ENCODE measurements at regions not wholly inside any gene's neighbourhood (a gene's known extent, or its start where the extent isn't known, plus 50 kb on each side); places are given as distances from the start of the nearest gene placed in this dataset.

DNA sequence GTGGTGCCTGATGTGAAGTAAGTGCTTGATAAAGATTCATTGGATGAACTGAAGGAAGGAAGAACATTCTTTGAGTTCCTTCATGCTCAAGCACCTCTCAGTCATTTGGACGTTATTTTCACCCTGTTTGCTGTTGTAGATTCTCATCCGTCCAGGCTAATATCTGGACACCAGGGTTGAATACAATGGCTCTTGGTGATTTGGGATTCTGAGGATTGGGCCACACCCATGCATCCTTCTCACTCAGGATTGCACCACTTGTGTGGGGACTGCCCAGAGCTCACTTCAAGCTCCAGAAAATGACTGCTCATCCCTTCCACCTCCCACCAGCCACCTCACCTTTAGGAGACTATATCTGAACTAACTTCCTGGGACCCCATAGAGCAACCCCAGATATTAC is 117.1 kb upstream of the IPO9 start:
- DNase-seq: no peak

GRCh38 chr1:201712387-201713085 is 116.4 kb upstream of the IPO9 start:
- DNase-seq: no peak

GRCh38 chr1:201713086-201713810 is 115.7 kb upstream of the IPO9 start:
- no peak for DNase-seq

DNA sequence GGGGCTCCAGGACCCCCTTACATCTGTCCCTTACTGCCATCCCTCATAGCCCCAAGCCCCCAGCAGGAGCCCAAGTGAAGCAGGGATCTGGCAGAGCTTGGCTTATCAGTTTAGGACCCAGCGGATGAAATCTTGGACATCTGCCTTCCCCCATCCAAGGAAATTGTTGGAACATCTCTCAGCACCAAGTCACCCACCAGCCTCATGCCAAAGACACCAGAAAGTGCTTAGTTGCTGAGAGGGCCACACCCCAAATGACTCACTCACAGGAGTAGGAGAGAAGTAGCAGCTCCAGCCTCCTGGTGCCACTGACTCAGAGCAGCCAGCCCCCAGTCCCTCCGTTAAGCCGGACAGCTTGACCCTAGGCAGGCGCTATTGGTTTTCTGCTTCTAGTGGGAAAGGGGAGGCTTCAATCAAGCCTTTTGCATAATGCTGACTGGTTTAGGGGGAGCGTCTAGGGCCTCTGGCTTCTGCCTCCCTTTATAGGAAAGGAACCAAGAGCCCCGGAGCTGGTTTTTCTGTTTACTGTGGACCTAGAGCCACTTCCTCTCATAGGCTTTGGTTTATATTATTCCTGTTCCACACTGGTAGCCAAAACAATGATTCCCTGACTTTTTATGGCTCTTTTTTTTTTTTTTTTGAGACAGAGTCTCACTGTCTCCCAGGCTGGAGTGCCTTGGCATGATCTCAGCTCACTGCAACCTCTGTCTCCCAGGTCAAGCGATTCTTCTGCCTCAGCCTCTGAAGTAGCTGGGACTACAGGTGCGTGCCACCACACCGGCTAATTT is 114.2 kb upstream of the IPO9 start:
- no peak for DNase-seq

DNA sequence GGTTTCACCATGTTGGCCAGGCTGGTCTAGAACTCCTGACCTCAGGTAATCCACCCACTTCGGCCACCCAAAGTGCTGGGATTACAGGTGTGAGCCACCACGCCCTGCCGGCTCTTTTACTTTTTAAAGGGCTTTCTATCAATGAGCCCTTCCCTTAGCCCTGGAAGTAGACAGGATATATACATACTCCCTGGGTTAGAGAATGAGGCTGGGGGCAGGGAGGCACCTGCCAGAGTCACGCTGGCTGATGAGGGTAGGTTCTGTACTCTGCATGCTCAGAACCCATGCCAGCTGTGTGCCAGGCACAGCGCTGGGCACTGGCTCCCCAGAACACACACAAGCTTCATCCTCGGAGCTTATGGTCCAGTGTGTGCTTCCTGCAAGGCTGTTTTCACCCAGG is 113.6 kb upstream of the IPO9 start:
- DNase-seq: no peak

- DNase-seq: no peak
These were observed 112.9 kb upstream of the IPO9 start for GRCh38 chr1:201715801-201716741.

DNA sequence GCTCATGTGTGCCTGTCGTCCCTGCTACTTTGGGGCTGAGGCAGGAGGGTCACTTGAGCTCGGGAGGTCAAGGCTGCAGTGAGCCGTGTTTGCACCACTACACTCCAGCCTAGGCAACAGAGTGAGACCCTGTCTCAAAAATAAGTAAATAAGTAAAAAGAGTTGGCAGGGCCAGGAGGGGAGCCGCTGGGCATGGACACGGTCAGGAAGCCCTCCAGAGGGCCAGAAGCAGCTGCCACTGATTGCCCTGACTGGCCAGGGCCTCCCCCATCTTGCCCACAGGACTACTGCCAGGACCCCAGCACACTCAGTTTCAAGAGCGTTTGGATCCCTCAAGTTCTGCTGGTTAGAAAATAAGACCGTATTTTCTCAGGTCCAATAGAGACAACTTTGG is 112.2 kb upstream of the IPO9 start:
- DNase-seq: no peak

DNA sequence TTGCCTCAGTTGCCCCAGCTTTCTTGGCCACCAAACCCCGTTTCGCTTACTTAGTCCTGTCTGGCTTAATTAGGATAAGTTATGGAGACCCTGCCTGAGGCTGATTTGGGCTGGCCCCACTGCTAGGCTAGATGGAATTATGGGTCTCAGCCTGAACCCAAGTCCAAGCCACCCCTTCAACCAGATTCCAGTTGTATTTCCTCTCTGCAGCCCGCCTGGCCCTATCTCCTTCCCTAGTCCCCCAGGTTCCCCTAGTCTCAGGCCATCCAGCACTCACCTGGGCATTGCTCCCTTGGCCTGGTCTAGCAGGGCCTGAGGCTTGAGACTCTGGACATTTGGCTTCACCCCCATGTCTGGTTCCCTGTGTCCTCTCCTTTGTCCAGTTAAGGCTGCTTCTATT is 111.7 kb upstream of the IPO9 start:
- no peak for DNase-seq

GRCh38 chr1:201718346-201719202 is 110.4 kb upstream of the IPO9 start:
- no peak for DNase-seq

- no peak for DNase-seq
These were observed 109.0 kb upstream of the IPO9 start for GRCh38 chr1:201719812-201720521.

GRCh38 chr1:201720522-201720844 is 108.5 kb upstream of the IPO9 start:
- no peak for DNase-seq

- no peak for DNase-seq
These were observed 107.6 kb upstream of the IPO9 start for GRCh38 chr1:201721082-201722049.

DNA sequence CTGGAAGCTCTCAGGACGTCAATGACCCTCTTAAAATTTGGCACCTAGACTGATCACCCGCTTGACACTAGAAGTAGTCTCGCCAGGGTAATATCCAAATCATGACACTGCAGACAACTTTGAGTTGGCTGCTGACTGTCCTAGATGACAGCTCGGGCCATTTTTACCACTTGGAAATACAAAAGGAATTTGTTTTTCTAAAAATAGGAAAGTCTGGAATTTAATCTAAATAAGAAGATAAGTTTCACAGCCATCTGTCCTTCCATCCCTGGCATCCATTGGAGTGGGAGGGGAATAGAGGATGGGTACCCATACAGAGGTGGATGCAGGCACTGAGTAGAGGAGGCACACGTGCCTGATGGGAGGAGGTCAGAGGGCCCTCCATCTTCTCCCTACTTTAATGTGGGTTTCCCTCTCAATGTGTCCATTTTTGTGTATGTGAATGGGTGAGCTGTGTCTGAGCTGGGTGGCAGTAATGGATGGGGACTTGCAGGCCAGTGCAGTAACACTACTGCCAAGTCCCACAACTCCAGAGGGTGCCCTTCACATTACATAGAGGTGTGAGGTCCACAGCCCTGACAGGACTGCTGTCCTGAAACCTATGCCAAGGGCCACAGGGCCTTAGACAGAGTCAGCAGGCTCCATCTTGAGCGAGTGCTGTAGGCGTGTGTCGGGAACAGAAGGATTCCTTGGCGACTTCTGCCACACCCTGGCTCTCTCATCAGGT is 104.8 kb upstream of the IPO9 start:
- no peak for DNase-seq

DNA sequence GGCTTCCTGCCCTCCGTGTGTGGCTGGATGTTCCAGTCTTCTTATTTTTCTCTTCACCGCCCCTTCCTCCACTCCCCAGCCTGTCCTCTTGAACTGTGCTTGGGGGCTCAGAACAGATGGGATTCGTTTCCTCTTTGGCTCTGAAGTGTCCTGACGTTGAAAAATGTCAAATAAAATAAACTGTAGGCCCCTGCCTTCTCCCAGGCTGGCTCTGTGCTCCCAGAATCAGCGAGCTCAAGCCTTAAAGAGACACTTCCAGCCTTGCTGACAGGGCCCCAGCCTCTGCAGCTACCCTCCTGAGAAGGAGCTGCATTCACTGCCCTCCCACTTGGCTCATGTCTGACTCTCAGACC is 104.2 kb upstream of the IPO9 start:
- DNase-seq: no peak

DNA sequence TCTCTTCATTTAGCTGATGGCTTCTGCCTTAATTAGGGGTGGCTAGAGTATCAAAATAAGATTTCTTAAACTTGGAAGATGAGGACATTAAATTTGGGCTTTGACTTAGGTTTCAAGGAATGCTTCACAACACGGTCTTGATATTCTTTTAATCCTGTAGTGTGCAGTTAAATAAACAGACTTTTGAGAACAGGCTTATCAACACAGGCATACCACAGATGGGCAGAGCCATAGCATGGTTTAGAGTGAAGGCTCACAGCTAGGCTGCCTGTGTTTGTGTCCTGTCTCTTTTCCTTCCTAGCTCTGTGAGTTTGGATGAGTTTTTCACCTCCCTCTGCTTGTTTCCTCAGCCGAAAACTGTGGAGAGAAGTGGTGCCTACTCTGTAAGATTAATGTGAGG is 102.3 kb upstream of the IPO9 start:
- no peak for DNase-seq

GRCh38 chr1:201728731-201729130 is 100.2 kb upstream of the IPO9 start:
- no peak for DNase-seq

- no peak for DNase-seq
These were observed 98.9 kb upstream of the IPO9 start for GRCh38 chr1:201729973-201730608.

GRCh38 chr1:201730611-201731010 is 98.3 kb upstream of the IPO9 start:
- no peak for DNase-seq

- no peak for DNase-seq
These were observed 97.8 kb upstream of the IPO9 start for GRCh38 chr1:201731142-201731541.
